Karpas-422 (cell line): ENCODE measurements at regions not wholly inside any gene's neighbourhood (a gene's known extent, or its start where the extent isn't known, plus 50 kb on each side); places are given as distances from the start of the nearest gene placed in this dataset.

Experiments
- DNase-seq: peaks from one replicate; pipeline ENCODE4 v3.0.0-alpha.2; 2015
- H2AFZ ChIP-seq: fragments of 200-600 bp; sonication (generic); 2 replicates; pipeline ENCODE4 v1.6.1; 2014; ENCODE audit warnings: antibody characterized with exemption, low read length, mixed read lengths
- H3K27ac ChIP-seq: fragments of 200-600 bp; sonication (generic); 2 replicates; pipeline ENCODE4 v1.5.1; 2014; ENCODE audit warnings: mild to moderate bottlenecking, low read length, moderate library complexity
- H3K27me3 ChIP-seq: fragments of 200-600 bp; sonication (generic); 2 replicates; pipeline ENCODE4 v1.6.1; 2014; ENCODE audit warnings: low read length, mixed read lengths
- H3K36me3 ChIP-seq: fragments of 200-600 bp; sonication (generic); 2 replicates; pipeline ENCODE4 v1.6.1; 2014; ENCODE audit warnings: low read length, mixed read lengths; ENCODE audit not compliant: insufficient read depth
- H3K4me1 ChIP-seq: fragments of 200-600 bp; sonication (generic); 2 replicates; pipeline ENCODE4 v1.6.1; 2014; ENCODE audit warnings: mild to moderate bottlenecking, low read length, mixed read lengths
- H3K4me2 ChIP-seq: fragments of 200-600 bp; sonication (generic); 2 replicates; pipeline ENCODE4 v1.6.1; 2014; ENCODE audit warnings: low read length, low read depth, mild to moderate bottlenecking; ENCODE audit not compliant: poor library complexity, severe bottlenecking
- H3K4me3 ChIP-seq: fragments of 200-600 bp; sonication (generic); 2 replicates; pipeline ENCODE4 v1.5.1; 2014; ENCODE audit warnings: mild to moderate bottlenecking, antibody characterized with exemption, low read length, mixed read lengths
- H3K79me2 ChIP-seq: fragments of 200-600 bp; sonication (generic); 2 replicates; pipeline ENCODE4 v1.6.1; 2014; ENCODE audit warnings: mild to moderate bottlenecking, low read length, mixed read lengths
- H3K9ac ChIP-seq: fragments of 200-600 bp; sonication (generic); 2 replicates; pipeline ENCODE4 v1.6.0; 2014; ENCODE audit warnings: low read length
- H3K9me2 ChIP-seq: fragments of 200-600 bp; sonication (generic), shearing (Covaris generic); replicated peaks from 2 replicates; pipeline ENCODE4 v1.6.0; 2014; ENCODE audit warnings: mild to moderate bottlenecking, low read length, moderate library complexity; ENCODE audit not compliant: insufficient read depth
- H3K9me3 ChIP-seq: fragments of 300-700, 200-600 bp; sonication (generic); 2 replicates; pipeline ENCODE4 v1.6.1; 2014; ENCODE audit warnings: low read length, mixed read lengths
- H4K20me1 ChIP-seq: fragments of 200-600 bp; sonication (generic); 2 replicates; pipeline ENCODE4 v1.6.1; 2014; ENCODE audit warnings: mild to moderate bottlenecking, antibody characterized with exemption, low read length, low read depth; ENCODE audit not compliant: insufficient read depth

- Histone ChIP-seq H2AFZ (no peak overlapping the region), H3K36me3 (no peaks in the 10 kb centered on the region), H3K4me3 (no peak overlapping the region), H3K9ac (no peak overlapping the region), H3K27me3 (no peaks in the 10 kb centered on the region), H3K9me2 (no peaks in the 10 kb centered on the region), H3K4me2 (no peak overlapping the region), H4K20me1 (no peaks in the 10 kb centered on the region), H3K27ac (no peak overlapping the region), H3K4me1 (peaks cover 3% of the 10 kb centered on the region), H3K79me2 (no peaks in the 10 kb centered on the region), H3K9me3 (no peaks in the 10 kb centered on the region)
- DNase-seq: no peak
Observed at GRCh38 chr9:78544230-78544629, 247.3 kb downstream of the PSAT1 start.

GRCh38 chr9:78547831-78548230 lies 250.9 kb downstream of the PSAT1 start:
- DNase-seq: no peak
- Histone ChIP-seq H3K4me3 (no peak overlapping the region), H3K79me2 (no peaks in the 10 kb centered on the region)

GRCh38 chr9:78548670-78549069 lies 251.7 kb downstream of the PSAT1 start:
- H3K9me2 ChIP-seq: no peaks in the 10 kb centered on the region
- no peaks in the 10 kb centered on the region for H3K36me3 ChIP-seq
- DNase-seq: no peak
- H4K20me1 ChIP-seq: no peaks in the 10 kb centered on the region
- no peak overlapping the region for H2AFZ ChIP-seq
- H3K9ac ChIP-seq: no peak overlapping the region
- H3K27ac ChIP-seq: no peak overlapping the region
- H3K9me3 ChIP-seq: no peaks in the 10 kb centered on the region
- no peak overlapping the region for H3K4me2 ChIP-seq
- no peak overlapping the region for H3K4me3 ChIP-seq
- no peaks in the 10 kb centered on the region for H3K79me2 ChIP-seq
- peaks cover 22% of the 10 kb centered on the region for H3K4me1 ChIP-seq
- no peaks in the 10 kb centered on the region for H3K27me3 ChIP-seq

More at GRCh38 chr9:78547831-78548230, 250.9 kb downstream of the PSAT1 start:
- H3K27ac ChIP-seq: no peak overlapping the region
- no peaks in the 10 kb centered on the region for H3K9me2 ChIP-seq
- H3K9me3 ChIP-seq: no peaks in the 10 kb centered on the region
- no peaks in the 10 kb centered on the region for H3K36me3 ChIP-seq
- no peak overlapping the region for H3K4me2 ChIP-seq
- H3K27me3 ChIP-seq: no peaks in the 10 kb centered on the region
- H4K20me1 ChIP-seq: no peaks in the 10 kb centered on the region
- no peak overlapping the region for H2AFZ ChIP-seq
- H3K4me1 ChIP-seq: peaks cover 22% of the 10 kb centered on the region
- no peak overlapping the region for H3K9ac ChIP-seq

GRCh38 chr9:78549711-78550110 lies 252.8 kb downstream of the PSAT1 start:
- no peak overlapping the region for H3K9ac ChIP-seq
- H2AFZ ChIP-seq: no peak overlapping the region
- no peak overlapping the region for H3K27ac ChIP-seq
- DNase-seq: no peak
- H3K4me2 ChIP-seq: peak overlapping the region; percentile 43
- peaks cover 22% of the 10 kb centered on the region for H3K4me1 ChIP-seq
- no peaks in the 10 kb centered on the region for H3K36me3 ChIP-seq
- no peaks in the 10 kb centered on the region for H3K9me2 ChIP-seq
- no peaks in the 10 kb centered on the region for H3K9me3 ChIP-seq
- H4K20me1 ChIP-seq: no peaks in the 10 kb centered on the region
- H3K79me2 ChIP-seq: no peaks in the 10 kb centered on the region
- no peaks in the 10 kb centered on the region for H3K27me3 ChIP-seq
- H3K4me3 ChIP-seq: peak overlapping the region; percentile 27; the same call in 1 of the 2 replicates

GRCh38 chr9:78552802-78553201 lies 255.9 kb downstream of the PSAT1 start:
- no peak overlapping the region for H3K4me3 ChIP-seq
- no peak overlapping the region for H3K9ac ChIP-seq
- H3K27me3 ChIP-seq: no peaks in the 10 kb centered on the region
- H2AFZ ChIP-seq: no peak overlapping the region
- no peaks in the 10 kb centered on the region for H3K9me2 ChIP-seq
- H3K9me3 ChIP-seq: no peaks in the 10 kb centered on the region
- H3K79me2 ChIP-seq: no peaks in the 10 kb centered on the region
- DNase-seq: no peak
- H4K20me1 ChIP-seq: no peaks in the 10 kb centered on the region
- H3K27ac ChIP-seq: no peak overlapping the region
- H3K36me3 ChIP-seq: no peaks in the 10 kb centered on the region
- H3K4me1 ChIP-seq: peaks cover 22% of the 10 kb centered on the region
- H3K4me2 ChIP-seq: no peak overlapping the region

GRCh38 chr9:78557540-78557939 lies 260.6 kb downstream of the PSAT1 start:
- Histone ChIP-seq H3K9me3 (no peaks in the 10 kb centered on the region), H3K9ac (no peak overlapping the region), H3K4me2 (no peak overlapping the region), H4K20me1 (no peaks in the 10 kb centered on the region), H3K4me3 (no peak overlapping the region), H3K9me2 (no peaks in the 10 kb centered on the region), H3K79me2 (no peaks in the 10 kb centered on the region), H3K36me3 (no peaks in the 10 kb centered on the region), H3K4me1 (no peaks in the 10 kb centered on the region), H3K27me3 (no peaks in the 10 kb centered on the region), H2AFZ (no peak overlapping the region), H3K27ac (no peak overlapping the region)
- no peak for DNase-seq

- no peak overlapping the region for H3K27ac ChIP-seq
Observed at GRCh38 chr9:78559449-78559885, 262.5 kb downstream of the PSAT1 start.

GRCh38 chr9:78562021-78562420 lies 265.1 kb downstream of the PSAT1 start:
- Histone ChIP-seq H3K4me1 (no peaks in the 10 kb centered on the region), H3K4me3 (no peak overlapping the region), H3K27me3 (no peaks in the 10 kb centered on the region), H3K36me3 (no peaks in the 10 kb centered on the region), H3K79me2 (no peaks in the 10 kb centered on the region), H3K9me3 (no peaks in the 10 kb centered on the region), H2AFZ (no peak overlapping the region), H3K9me2 (no peaks in the 10 kb centered on the region), H3K9ac (no peak overlapping the region), H4K20me1 (no peaks in the 10 kb centered on the region), H3K27ac (no peak overlapping the region), H3K4me2 (no peak overlapping the region)
- DNase-seq: no peak

More at GRCh38 chr9:78559449-78559885, 262.5 kb downstream of the PSAT1 start:
- Histone ChIP-seq H3K27me3 (no peaks in the 10 kb centered on the region), H3K9me2 (no peaks in the 10 kb centered on the region), H3K4me2 (no peak overlapping the region), H3K79me2 (no peaks in the 10 kb centered on the region), H3K9ac (no peak overlapping the region), H2AFZ (no peak overlapping the region), H3K36me3 (no peaks in the 10 kb centered on the region), H4K20me1 (no peaks in the 10 kb centered on the region), H3K4me3 (no peak overlapping the region), H3K4me1 (no peaks in the 10 kb centered on the region), H3K9me3 (no peaks in the 10 kb centered on the region)
- DNase-seq: no peak

- H3K4me1 ChIP-seq: no peaks in the 10 kb centered on the region
- H3K9me3 ChIP-seq: no peaks in the 10 kb centered on the region
- no peak overlapping the region for H3K9ac ChIP-seq
- no peak overlapping the region for H3K27ac ChIP-seq
- H3K79me2 ChIP-seq: no peaks in the 10 kb centered on the region
- H3K4me2 ChIP-seq: no peak overlapping the region
- no peaks in the 10 kb centered on the region for H3K9me2 ChIP-seq
- no peaks in the 10 kb centered on the region for H3K27me3 ChIP-seq
- no peaks in the 10 kb centered on the region for H4K20me1 ChIP-seq
- no peaks in the 10 kb centered on the region for H3K36me3 ChIP-seq
- no peak overlapping the region for H2AFZ ChIP-seq
- no peak for DNase-seq
- no peak overlapping the region for H3K4me3 ChIP-seq
Observed at GRCh38 chr9:78563269-78563668, 266.3 kb downstream of the PSAT1 start.
